Medulla oblongata (tissue), 1 donor: ENCODE measurements at regions not wholly inside any gene's neighbourhood (a gene's known extent, or its start where the extent isn't known, plus 50 kb on each side); places are given as distances from the start of the nearest gene placed in this dataset.

ENCODE experiments used
- DNase-seq: peaks from one replicate; pipeline ENCODE4 v3.0.0-alpha.2; 2015; ENCODE audit errors: extremely low spot score

GRCh38 chr2:212709280-212709679 lies 170.7 kb upstream of the ERBB4 start:
- no peak for DNase-seq

DNA sequence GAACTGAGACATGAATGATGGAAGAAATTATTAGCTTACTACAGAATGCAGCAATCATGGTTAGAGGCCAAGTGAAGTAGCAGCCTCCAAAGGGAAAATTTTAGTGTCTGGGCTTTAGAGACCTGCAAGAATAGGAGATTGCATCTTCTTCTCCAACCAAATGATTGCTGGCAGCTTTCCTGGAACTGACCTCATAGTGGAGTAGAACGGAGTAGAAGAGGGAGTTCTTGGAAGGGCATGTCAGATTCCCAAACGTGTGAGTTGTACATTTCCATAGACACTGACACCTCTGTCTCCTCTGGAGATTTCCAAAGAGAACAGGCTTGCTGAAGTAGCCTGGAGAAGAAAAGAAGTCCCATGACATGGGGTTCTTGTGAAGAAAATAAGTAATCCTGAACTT lies 169.8 kb upstream of the ERBB4 start:
- DNase-seq: peak; percentile 20

DNA sequence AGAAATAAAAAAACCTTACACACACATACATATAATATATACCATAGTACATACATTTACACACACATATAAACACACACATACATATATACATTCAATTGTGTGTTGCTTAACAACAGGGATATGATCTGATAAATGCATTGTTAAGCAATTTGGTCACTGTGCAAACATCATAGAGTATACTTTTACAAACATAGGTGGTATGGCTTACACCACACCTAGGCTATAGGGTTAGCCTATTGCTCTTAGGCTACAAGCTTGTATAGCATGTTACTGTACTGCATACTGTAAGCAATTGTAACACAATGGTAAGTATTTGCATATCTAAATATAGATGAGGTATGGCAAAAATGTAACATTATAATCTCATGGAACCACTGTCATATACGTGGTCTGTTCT lies 156.8 kb upstream of the ERBB4 start:
- DNase-seq: no peak

- DNase-seq: no peak
Measured at GRCh38 chr2:212694398-212694797, 155.8 kb upstream of the ERBB4 start.

DNA sequence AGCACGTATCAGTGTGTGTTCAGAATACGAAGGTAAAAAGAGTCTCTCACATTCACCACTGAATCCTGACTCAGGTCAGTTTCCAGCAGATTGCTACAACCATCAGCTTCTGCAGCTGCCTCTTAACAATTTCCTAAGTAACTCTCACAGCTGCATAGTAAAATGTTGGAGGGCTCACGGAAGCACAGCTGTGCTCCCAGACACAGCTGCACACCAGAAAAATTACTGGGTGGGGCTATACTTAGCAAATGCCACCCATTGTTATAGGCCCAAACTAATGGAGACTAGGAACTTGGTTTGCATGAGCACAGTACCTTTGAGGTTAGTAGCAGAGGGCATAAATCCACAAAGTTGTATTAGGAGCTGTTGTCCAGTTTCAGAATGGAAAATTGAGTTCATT lies 153.9 kb upstream of the ERBB4 start:
- no peak for DNase-seq

DNA sequence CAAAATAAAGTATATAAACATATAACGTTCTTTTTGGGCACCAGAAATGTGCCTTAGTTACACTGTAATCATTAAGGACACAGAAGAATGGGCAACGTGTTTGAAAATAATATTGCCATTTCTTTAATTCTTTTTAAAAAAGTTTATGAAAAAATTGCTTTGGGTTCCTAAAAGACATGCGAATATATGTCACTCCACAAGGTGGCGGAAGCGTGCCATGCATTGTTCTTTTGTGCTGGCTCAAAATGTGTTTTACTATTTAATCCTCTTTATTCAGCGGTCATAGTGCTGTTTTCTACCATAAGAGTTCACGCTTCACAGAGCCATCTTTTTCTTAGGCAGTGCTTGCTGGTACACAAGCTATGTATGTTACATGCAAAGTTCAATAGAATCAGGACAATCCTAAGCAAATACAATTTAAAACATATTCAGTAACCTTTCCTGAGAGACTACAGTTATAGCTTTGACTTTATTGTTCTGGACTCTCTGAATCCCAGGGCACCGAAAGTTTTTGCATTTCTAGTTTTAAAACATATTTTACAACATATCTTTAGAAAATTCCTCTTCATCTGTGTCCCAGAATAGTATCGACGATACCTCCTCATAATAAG lies 147.8 kb upstream of the ERBB4 start:
- DNase-seq: peak; percentile 82

- no peak for DNase-seq
Measured at GRCh38 chr2:212683346-212684097, 144.9 kb upstream of the ERBB4 start.

- no peak for DNase-seq
Measured at GRCh38 chr2:212682937-212683336, 144.3 kb upstream of the ERBB4 start.

DNA sequence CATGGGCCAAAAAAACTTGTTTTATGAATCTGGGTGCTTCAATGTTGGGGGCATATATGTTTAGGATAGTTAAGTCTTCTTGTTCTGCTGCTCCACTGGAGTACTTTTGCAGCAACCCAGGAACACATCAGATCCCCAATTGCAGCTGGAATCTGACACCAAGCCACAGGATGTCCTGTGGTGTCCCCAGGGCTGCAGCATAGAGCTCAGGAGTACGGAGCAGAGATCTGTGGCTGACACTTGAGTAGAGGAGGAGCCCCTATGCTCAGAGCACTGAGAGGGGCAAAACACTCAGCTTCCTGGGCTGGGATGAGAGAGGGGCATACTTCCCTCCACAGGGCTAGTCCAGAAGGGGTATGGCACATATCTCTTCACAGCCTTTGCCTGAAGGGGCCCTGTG lies 138.9 kb upstream of the ERBB4 start:
- no peak for DNase-seq

DNA sequence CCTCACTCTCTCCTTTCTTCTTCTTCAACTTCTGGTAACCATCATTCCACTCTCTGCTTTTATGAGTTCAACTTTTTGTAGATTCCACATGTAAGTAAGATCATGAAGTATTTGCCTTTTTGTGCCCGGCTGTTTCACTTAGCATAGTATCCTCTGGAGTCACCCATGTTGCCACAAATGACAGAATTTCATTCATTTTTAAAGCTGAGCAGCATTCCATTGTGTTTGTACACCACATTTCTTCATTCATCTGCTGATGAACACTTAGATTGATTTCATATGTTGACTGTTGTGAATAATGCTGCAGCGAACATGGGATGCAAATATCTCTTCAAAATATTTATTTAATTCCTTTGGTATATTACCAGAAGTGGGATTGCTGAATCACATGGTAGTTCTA lies 133.6 kb upstream of the ERBB4 start:
- DNase-seq: no peak

DNA sequence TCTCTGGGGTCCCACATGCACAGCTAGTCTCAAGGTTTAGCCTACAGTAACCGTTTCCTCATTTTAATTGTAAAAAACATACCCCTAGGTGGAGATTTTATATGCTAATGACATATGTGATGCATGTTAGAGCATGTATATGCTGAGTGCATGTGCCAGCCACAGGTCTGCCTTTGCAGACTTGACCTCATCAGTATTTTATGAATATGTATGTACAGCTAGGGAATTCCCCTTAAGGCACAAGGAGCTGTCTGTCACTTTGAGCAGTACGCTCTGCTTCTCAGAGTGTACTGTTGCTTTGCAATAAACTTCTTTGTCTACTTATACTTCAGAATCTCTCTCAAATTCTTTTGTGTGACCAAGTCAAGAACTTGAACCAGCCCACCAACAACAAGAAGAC lies 131.2 kb upstream of the ERBB4 start:
- DNase-seq: no peak

DNA sequence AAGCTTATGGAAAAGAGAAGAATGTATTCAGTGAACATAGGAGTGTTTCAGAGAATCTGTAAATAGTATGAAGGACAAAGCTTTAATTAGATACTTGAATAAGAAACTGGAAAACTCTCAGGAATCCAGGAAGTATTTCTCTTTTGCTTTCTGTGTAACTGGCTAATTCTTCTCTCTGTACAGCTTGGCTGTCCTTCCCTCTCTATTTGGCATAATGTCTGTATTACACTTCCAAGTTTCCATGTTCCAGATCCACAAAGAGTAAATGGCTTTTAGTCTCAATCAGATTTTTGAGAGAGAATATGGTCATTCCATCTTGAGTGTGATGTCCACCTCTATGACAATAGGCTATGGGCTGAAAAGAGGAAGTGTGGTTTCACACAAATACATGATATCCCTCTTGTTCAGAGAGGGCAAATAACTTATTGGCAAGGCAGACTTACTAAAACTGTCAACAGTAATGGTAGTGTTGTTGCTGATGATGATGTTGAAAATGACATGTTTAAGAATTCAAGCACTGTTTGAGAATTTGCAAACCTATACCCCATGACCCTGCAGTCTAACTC lies 129.2 kb upstream of the ERBB4 start:
- peak; percentile 47 for DNase-seq

- DNase-seq: peak; percentile 7
Measured at GRCh38 chr2:212665948-212666347, 127.3 kb upstream of the ERBB4 start.

GRCh38 chr2:212659441-212659840 lies 120.8 kb upstream of the ERBB4 start:
- no peak for DNase-seq

DNA sequence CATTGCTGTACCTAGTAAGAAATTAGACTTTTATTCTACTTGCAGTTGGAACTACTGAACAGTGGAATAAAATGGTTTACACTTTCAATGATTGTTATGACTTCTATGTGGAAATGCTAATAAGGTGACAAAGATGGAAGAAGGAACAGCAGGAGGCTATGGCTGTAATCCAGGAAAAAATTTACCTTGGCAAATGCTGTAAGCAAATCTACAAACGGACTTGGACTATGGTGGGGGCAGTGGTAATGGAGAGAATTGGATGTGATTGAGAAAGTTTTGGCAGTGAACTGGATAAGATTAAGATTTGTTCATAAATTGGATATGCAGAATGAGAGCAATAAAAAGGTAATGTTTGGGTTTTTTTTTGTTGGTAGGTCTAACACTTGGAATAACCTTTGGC lies 111.0 kb upstream of the ERBB4 start:
- DNase-seq: no peak

DNA sequence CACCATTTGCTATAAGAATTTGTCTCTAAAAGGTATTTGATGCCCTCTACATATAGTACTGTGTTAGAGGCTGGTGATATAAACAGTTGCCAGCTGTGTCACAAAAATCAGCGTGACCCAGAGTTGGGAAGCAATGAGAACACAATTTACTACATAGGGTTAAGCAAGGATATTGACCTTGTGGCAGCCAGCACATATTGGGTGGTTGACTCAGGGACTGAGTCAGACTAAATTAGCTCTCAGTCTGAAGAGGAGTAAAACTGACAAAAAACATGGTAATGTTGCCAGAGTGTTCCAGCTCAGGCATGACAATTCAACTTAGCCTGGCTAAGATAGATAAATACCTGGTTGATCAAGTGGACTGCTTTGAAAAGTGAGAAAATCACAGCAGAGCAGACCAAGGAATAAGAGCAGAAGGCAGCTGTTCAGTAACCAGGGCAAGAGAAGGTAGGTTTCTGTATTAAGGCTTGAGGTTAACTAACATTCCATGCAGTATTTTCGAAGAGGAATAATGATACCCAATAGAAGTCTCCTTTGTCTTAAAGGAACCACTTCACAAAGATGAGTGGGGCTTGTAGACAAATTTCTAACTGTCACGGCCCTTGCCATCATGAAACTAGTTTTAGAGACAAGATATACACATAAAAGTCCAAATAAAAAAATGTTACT lies 108.2 kb upstream of the ERBB4 start:
- no peak for DNase-seq

DNA sequence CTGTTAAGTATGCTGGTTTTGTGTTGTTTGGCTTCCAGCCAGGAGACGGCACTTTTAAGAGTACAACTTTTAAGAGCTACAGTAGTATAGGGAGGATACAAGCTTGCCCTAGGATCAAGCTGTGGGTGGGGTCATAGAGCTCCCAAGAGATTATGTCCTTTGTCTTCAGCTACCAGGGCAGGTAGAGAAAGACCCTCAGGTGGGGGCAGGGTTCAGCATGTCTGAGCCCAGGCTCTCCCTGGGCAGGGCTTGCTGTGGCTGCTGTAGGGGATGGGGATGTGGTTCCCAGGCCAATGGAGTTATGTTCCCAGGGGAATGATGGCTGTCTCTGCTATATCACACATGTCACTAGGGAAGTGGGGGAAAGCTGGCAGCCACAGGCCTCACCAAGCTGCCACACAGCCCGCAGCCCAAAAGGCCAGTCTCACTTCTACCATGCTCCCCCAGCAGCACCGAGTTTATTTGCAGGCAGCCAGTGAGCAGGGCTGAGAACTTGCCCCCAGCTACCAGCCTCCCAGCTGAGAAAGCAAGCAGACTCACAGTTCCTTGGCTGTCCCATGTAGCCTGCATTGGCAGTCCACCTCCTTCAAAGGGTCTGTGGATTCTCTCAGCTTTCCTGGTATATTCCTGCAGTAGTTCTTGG lies 105.7 kb upstream of the ERBB4 start:
- no peak for DNase-seq

DNA sequence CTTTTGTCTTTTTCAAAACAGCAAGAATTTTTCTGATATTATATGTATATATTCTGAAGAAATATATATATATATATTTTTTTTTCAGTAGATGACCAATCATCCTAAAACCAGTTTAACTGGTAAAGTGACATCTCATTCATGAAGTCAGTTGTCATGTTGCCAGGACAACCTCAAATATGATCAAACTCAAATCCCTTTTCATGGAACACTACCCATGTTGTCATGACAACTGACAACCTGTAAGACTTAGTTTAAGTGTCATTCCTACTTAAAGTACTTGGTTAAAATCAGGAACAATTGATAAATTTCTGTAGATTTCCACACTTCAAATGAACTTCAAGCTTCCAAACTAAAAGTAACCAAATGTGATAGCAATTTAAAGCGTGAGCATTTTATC lies 101.8 kb upstream of the ERBB4 start:
- no peak for DNase-seq

- DNase-seq: no peak
Measured at GRCh38 chr2:212638694-212639093, 100.1 kb upstream of the ERBB4 start.

- no peak for DNase-seq
Measured at GRCh38 chr2:212628586-212628985, 90.0 kb upstream of the ERBB4 start.

GRCh38 chr2:212626371-212626918 lies 87.8 kb upstream of the ERBB4 start:
- no peak for DNase-seq

- no peak for DNase-seq
Measured at GRCh38 chr2:212619954-212620353, 81.4 kb upstream of the ERBB4 start.
